Peyer's patch (tissue), 4 donors: ENCODE measurements at regions not wholly inside any gene's neighbourhood (a gene's known extent, or its start where the extent isn't known, plus 50 kb on each side); places are given as distances from the start of the nearest gene placed in this dataset.
"Not testable (repeated sequence)": the region's sequence is repeated elsewhere in the genome, so short reads cannot be mapped to it uniquely, and the experiment has no call there.

Experiments used
- POLR2A ChIP-seq, 2 donors: fragments of 450-650 bp; IDR thresholded peaks; one replicate each; pipeline ENCODE4 v1.5.1; 2017; ENCODE audit warnings: antibody characterized with exemption in 2 of 2, mild to moderate bottlenecking in 2 of 2, moderate library complexity in 2 of 2
- TF ChIP-seq, protein P1 (sequence below), 6 experiments: fragments of 450-650 bp in 4 of 6; fragments of 200-600 bp in 2 of 6; sonication (generic) in 1 of 6; IDR thresholded peaks; one replicate each; pipeline ENCODE4 v1.5.1; 2017 to 2019; ENCODE audit warnings: antibody characterized with exemption in 6 of 6, mild to moderate bottlenecking in 3 of 6, moderate library complexity in 1 of 6

- TF ChIP-seq, protein P1, sequence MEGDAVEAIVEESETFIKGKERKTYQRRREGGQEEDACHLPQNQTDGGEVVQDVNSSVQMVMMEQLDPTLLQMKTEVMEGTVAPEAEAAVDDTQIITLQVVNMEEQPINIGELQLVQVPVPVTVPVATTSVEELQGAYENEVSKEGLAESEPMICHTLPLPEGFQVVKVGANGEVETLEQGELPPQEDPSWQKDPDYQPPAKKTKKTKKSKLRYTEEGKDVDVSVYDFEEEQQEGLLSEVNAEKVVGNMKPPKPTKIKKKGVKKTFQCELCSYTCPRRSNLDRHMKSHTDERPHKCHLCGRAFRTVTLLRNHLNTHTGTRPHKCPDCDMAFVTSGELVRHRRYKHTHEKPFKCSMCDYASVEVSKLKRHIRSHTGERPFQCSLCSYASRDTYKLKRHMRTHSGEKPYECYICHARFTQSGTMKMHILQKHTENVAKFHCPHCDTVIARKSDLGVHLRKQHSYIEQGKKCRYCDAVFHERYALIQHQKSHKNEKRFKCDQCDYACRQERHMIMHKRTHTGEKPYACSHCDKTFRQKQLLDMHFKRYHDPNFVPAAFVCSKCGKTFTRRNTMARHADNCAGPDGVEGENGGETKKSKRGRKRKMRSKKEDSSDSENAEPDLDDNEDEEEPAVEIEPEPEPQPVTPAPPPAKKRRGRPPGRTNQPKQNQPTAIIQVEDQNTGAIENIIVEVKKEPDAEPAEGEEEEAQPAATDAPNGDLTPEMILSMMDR (IDR thresholded peaks at IDR 0.05): not testable (repeated sequence)
- TF ChIP-seq POLR2A (IDR thresholded peaks at IDR 0.05): not testable (repeated sequence)
Observed at GRCh38 chr21:5138687-5139086, 5382.7 kb upstream of the TPTE start.
